Gastroesophageal sphincter (tissue), 4 donors: ENCODE measurements at regions not wholly inside any gene's neighbourhood (a gene's known extent, or its start where the extent isn't known, plus 50 kb on each side); places are given as distances from the start of the nearest gene placed in this dataset.
"Not testable (repeated sequence)": the region's sequence is repeated elsewhere in the genome, so short reads cannot be mapped to it uniquely, and the experiment has no call there.

ENCODE experiments used
- ATAC-seq: fragments of 150-250 bp; one replicate; pipeline ENCODE4 v1.9.1; 2016; ENCODE audit warnings: mild to moderate bottlenecking, moderate library complexity
- H3K27ac ChIP-seq, 4 donors: fragments of 200-600 bp; sonication (generic) in 3 of 4; 1 replicate in 3 of 4; 2 replicates in 1 of 4; pipeline ENCODE4 v1.5.1; 2016 to 2019
- H3K27me3 ChIP-seq: fragments of 200-600 bp; sonication (generic); one replicate; pipeline ENCODE4 v1.5.1; 2019
- H3K36me3 ChIP-seq, 2 donors: fragments of 200-600 bp; sonication (generic); one replicate each; pipeline ENCODE4 v1.5.1; 2019; ENCODE audit warnings: control low read depth in 1 of 2
- H3K4me1 ChIP-seq, 3 donors: fragments of 200-600 bp; sonication (generic); 1 replicate in 2 of 3; 2 replicates in 1 of 3; pipeline ENCODE4 v1.5.1; 2016 to 2019; ENCODE audit warnings: control low read depth in 2 of 3
- H3K4me3 ChIP-seq, 2 donors: fragments of 200-600 bp; sonication (generic); one replicate each; pipeline ENCODE4 v1.5.1; 2019; ENCODE audit warnings: mild to moderate bottlenecking in 1 of 2, moderate library complexity in 1 of 2
- H3K9me3 ChIP-seq, 3 donors: fragments of 200-600 bp; sonication (generic); one replicate each; pipeline ENCODE4 v1.5.1; 2017 to 2019; ENCODE audit warnings: control low read depth in 2 of 3
- CTCF ChIP-seq, 4 experiments: fragments of 200-600 bp in 2 of 4; fragments of 450-650 bp in 2 of 4; sonication (generic) in 1 of 4; IDR thresholded peaks; one replicate each; pipeline ENCODE4 v1.5.1; 2017 to 2019; ENCODE audit warnings: antibody characterized with exemption in 4 of 4, mild to moderate bottlenecking in 2 of 4, moderate library complexity in 2 of 4
- EP300 ChIP-seq: sonication (generic); formaldehyde crosslinking; IDR thresholded peaks from one replicate; pipeline ENCODE4 v1.6.1; 2017; ENCODE audit warnings: antibody characterized with exemption, mild to moderate bottlenecking
- POLR2A ChIP-seq, 2 donors: fragments of 450-650 bp; IDR thresholded peaks; one replicate each; pipeline ENCODE4 v1.6.1; 2017; ENCODE audit warnings: antibody characterized with exemption in 2 of 2, mild to moderate bottlenecking in 2 of 2, moderate library complexity in 1 of 2
- POLR2AphosphoS5 ChIP-seq: sonication (generic); formaldehyde crosslinking; IDR thresholded peaks from one replicate; pipeline ENCODE4 v1.6.1; 2017; ENCODE audit warnings: antibody characterized with exemption
- WGBS, 2 donors: methylation state at CpG; one replicate each; pipeline ENCODE4 v1.1.5; 2018; ENCODE audit warnings: low coverage in 1 of 2; 5-methylcytosine and 5-hydroxymethylcytosine counted together

- Histone ChIP-seq H3K4me1 (no peaks in the 10 kb centered on the region), H3K4me3 (no peak overlapping the region), H3K9me3 (no peaks in the 10 kb centered on the region), H3K27ac (no peak overlapping the region), H3K27me3 (no peaks in the 10 kb centered on the region), H3K36me3 (no peaks in the 10 kb centered on the region)
- ATAC-seq, result no peak
- no peak for TF ChIP-seq POLR2AphosphoS5
- WGBS, 2 donors, result 45 to 74% methylated on average over 2 to 3 of the region's 3 CpGs
Observed at GRCh38 chr9:29422438-29422837, 1849.2 kb upstream of the C9orf72 start.

GRCh38 chr9:29432191-29432590, 1858.9 kb upstream of the C9orf72 start:
- Histone ChIP-seq H3K4me3 (no peak overlapping the region), H3K9me3 (peaks cover 0 to 10% (median 0%) of the 10 kb centered on the region in 3 donors), H3K36me3 (no peaks in the 10 kb centered on the region), H3K27me3 (no peaks in the 10 kb centered on the region), H3K4me1 (no peaks in the 10 kb centered on the region), H3K27ac (no peak overlapping the region)
- TF ChIP-seq EP300, result no peak
- TF ChIP-seq POLR2A (IDR thresholded peaks at IDR 0.05), result no peak
- TF ChIP-seq CTCF (IDR thresholded peaks at IDR 0.05), result no peak
- TF ChIP-seq POLR2AphosphoS5, result no peak
- ATAC-seq, result no peak

- WGBS, 2 donors, result 39 to 58% methylated on average over 1 to 2 of the region's 2 CpGs
- not testable (repeated sequence) for ATAC-seq, H3K36me3 ChIP-seq, H3K4me1 ChIP-seq, H3K4me3 ChIP-seq, H3K27ac ChIP-seq, H3K27me3 ChIP-seq
- H3K9me3 ChIP-seq, result peaks cover 0 to 10% (median 0%) of the 10 kb centered on the region in 3 donors
Observed at GRCh38 chr9:29432656-29433055, 1859.4 kb upstream of the C9orf72 start.

- Histone ChIP-seq H3K4me1 (no peaks in the 10 kb centered on the region), H3K36me3 (no peaks in the 10 kb centered on the region), H3K4me3 (no peak overlapping the region), H3K9me3 (no peaks in the 10 kb centered on the region), H3K27ac (no peak overlapping the region), H3K27me3 (no peaks in the 10 kb centered on the region)
- 87 to 100% methylated on average over 1 of the region's 1 CpG for WGBS, 2 donors
- ATAC-seq, result no peak
- TF ChIP-seq POLR2A (IDR thresholded peaks at IDR 0.05), result no peak
- no peak for TF ChIP-seq POLR2AphosphoS5
- TF ChIP-seq CTCF (IDR thresholded peaks at IDR 0.05), result no peak
- TF ChIP-seq EP300, result no peak
Observed at GRCh38 chr9:29435368-29435767, 1862.1 kb upstream of the C9orf72 start.

- WGBS, 2 donors, result 29 to 48% methylated on average over 3 of the region's 3 CpGs
Observed at GRCh38 chr9:29437526-29437925, 1864.2 kb upstream of the C9orf72 start.

GRCh38 chr9:29439961-29440360, 1866.7 kb upstream of the C9orf72 start:
- TF ChIP-seq POLR2A (IDR thresholded peaks at IDR 0.05) (no peak), POLR2AphosphoS5 (no peak), EP300 (no peak), CTCF (IDR thresholded peaks at IDR 0.05) (no peak)
- no peaks in the 10 kb centered on the region for H3K27me3 ChIP-seq
- H3K4me1 ChIP-seq, result no peaks in the 10 kb centered on the region
- H3K4me3 ChIP-seq, result no peak overlapping the region
- no peak overlapping the region for H3K27ac ChIP-seq
- no peaks in the 10 kb centered on the region for H3K36me3 ChIP-seq
- no peak for ATAC-seq
- H3K9me3 ChIP-seq, result no peaks in the 10 kb centered on the region
- WGBS, 2 donors, result 44 to 57% methylated on average over 2 of the region's 2 CpGs

More at GRCh38 chr9:29437526-29437925, 1864.2 kb upstream of the C9orf72 start:
- no peak for TF ChIP-seq POLR2A (IDR thresholded peaks at IDR 0.05)
- TF ChIP-seq POLR2AphosphoS5, result no peak
- TF ChIP-seq EP300, result no peak
- TF ChIP-seq CTCF (IDR thresholded peaks at IDR 0.05), result no peak
- H3K36me3 ChIP-seq, result no peaks in the 10 kb centered on the region
- no peaks in the 10 kb centered on the region for H3K9me3 ChIP-seq
- H3K4me1 ChIP-seq, result no peaks in the 10 kb centered on the region
- ATAC-seq, result no peak
- H3K27ac ChIP-seq, result no peak overlapping the region
- no peaks in the 10 kb centered on the region for H3K27me3 ChIP-seq
- H3K4me3 ChIP-seq, result no peak overlapping the region
